ENCODE measurements at regions not wholly inside any gene's neighbourhood (a gene's known extent, or its start where the extent isn't known, plus 50 kb on each side); places are given as distances from the start of the nearest gene placed in this dataset.
"Not testable (repeated sequence)": the region's sequence is repeated elsewhere in the genome, so short reads cannot be mapped to it uniquely, and the experiment has no call there.

DNA sequence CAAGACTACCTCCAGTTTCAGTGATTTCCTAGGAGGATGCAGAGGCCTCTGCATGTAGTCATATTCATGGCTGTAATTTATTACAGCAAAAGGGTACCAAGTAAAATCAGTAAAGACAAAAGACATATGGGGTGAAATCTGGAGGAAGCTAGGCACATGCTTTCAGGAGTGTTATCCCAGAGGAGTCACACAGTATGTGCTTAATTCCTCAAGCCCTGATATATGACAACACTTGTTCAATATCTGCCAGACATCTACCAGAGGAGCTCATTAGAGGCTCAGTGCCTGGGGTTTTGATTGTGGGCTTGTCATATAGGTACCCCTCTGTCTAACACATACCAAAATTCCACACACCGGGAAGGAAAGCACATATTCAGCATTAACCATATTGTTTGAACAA, 283.8 kb downstream of the CXCL12 start:
- Mint-ChIP-seq H3K4me1 (ENCODE audit: low read depth) (no peaks in the 10 kb centered on the region), H3K27me3 (ENCODE audit: low read depth) (no peaks in the 10 kb centered on the region), H3K36me3 (ENCODE audit: insufficient read depth) (no peaks in the 10 kb centered on the region), H3K4me3 (no peak overlapping the region), H3K9me3 (no peaks in the 10 kb centered on the region)
- no peak for DNase-seq
- no peak for ATAC-seq

DNA sequence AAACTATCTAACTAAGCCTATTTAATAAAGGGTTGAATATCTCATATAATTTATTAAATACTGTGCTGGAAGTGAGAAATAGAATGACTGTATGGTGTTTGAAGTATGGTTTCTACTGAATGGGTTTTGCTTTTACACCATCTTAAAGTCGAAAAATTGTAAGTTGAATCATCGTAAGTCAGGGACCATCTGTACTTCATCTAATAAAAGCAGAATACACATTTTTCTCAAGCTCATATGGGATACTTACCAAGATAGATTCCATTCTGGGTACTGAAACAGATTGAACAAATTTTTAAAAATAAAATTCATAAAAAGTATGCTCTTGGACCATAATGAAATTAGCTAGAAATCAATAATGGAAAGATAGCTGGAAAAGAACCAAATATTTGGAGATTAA, 285.4 kb downstream of the CXCL12 start:
- H3K9me3 Mint-ChIP-seq: peaks cover 6% of the 10 kb centered on the region
- no peaks in the 10 kb centered on the region for H3K36me3 Mint-ChIP-seq (ENCODE audit: insufficient read depth)
- H3K27me3 Mint-ChIP-seq (ENCODE audit: low read depth): no peaks in the 10 kb centered on the region
- no peak for ATAC-seq
- no peak overlapping the region for H3K4me3 Mint-ChIP-seq
- no peaks in the 10 kb centered on the region for H3K4me1 Mint-ChIP-seq (ENCODE audit: low read depth)
- no peak for DNase-seq

DNA sequence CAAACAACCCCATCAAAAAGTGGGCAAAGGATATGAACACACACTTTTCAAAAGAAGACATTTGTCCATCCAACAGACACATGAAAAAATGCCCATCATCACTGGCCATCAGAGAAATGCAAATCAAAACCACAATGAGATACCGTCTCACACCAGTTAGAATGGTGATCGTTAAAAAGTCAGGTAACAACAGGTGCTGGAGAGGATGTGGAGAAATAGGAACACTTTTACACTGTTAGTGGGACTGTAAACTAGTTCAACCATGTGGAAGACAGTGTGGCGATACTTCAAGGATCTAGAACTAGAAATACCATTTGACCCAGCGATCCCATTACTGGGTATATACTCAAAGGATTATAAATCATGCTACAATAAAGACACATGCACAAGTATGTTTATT, 288.7 kb downstream of the CXCL12 start:
- DNase-seq; H3K27me3 Mint-ChIP-seq (ENCODE audit: low read depth); ATAC-seq; H3K4me1 Mint-ChIP-seq (ENCODE audit: low read depth); H3K4me3 Mint-ChIP-seq; H3K36me3 Mint-ChIP-seq (ENCODE audit: insufficient read depth); H3K9me3 Mint-ChIP-seq: not testable (repeated sequence)

DNA sequence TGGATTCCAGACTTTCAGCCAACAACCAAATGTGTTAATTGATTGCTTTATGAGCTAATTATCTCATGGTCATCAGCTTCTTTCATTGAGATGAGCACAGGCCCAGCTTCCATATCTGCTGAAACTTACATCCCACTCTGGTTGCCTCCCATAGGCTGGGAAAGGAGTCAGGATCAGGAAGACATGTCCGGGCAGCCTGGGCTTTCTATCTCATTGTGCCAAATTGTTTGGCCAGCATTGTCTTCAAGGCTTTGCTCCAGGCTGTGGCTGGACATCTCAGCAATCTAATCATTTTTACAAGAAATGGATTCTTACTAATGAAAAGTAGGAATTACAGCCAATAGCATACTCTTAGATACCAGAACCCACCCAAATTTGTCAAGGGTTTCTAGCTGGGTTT, 295.2 kb downstream of the CXCL12 start:
- H3K9me3 Mint-ChIP-seq: no peaks in the 10 kb centered on the region
- no peak for ATAC-seq
- H3K4me3 Mint-ChIP-seq: no peak overlapping the region
- DNase-seq: no peak
- no peaks in the 10 kb centered on the region for H3K36me3 Mint-ChIP-seq (ENCODE audit: insufficient read depth)
- peaks cover 17% of the 10 kb centered on the region for H3K27me3 Mint-ChIP-seq (ENCODE audit: low read depth)
- no peaks in the 10 kb centered on the region for H3K4me1 Mint-ChIP-seq (ENCODE audit: low read depth)

DNA sequence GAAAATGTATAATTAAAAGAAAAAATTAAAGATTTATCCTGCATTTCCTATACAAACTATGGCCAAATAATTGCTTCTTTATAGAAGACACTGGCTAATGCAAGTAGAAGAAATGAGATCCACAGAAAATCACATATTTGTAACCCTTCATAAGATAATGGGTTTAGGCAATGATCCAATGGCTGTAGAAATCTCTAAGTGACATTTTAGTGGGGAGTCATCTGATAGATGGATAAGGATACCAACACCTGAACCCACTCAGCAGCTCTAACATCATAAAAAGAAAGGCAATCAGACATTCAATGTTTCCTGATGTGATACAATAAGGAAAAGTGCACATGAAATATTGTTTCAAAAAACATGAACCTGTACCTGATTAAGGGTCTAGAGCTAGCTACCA, 297.5 kb downstream of the CXCL12 start:
- peaks cover 18% of the 10 kb centered on the region for H3K27me3 Mint-ChIP-seq (ENCODE audit: low read depth)
- no peak overlapping the region for H3K4me3 Mint-ChIP-seq
- ATAC-seq: no peak
- no peak for DNase-seq
- no peaks in the 10 kb centered on the region for H3K36me3 Mint-ChIP-seq (ENCODE audit: insufficient read depth)
- H3K4me1 Mint-ChIP-seq (ENCODE audit: low read depth): no peaks in the 10 kb centered on the region
- H3K9me3 Mint-ChIP-seq: no peaks in the 10 kb centered on the region

DNA sequence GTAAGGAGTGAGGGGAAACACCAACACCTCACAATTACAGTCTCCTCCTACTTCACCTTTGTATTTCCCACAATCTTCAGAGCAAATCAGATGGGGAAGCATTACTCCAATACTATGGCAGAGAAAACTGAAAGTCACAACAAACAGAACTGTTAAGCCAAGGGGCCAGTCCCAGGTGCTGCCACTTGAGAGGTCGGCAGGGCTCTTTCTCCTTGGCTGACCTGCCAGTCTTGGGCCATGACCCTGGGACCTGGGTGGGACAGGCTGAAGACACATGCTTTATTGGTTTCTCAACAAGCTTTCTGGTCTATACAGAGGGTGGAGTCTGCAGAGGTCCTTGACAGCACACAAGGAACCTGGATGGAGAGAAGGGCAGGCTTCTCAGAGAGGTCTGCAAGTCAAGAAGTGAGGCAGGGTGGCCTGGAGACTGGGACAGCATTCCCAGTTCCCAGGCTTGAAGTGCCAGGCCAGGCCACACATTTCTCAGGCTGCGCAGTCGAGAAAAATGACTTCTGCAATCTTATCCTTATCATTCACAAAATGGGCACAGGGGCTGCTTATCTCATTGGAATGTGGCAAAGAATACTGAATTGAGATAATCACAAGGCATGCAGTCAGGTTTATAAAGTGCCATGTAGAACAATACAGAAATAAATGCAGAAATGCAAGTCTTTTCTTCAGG, 301.0 kb downstream of the CXCL12 start:
- Mint-ChIP-seq H3K36me3 (ENCODE audit: insufficient read depth) (no peaks in the 10 kb centered on the region), H3K27me3 (ENCODE audit: low read depth) (peaks cover 20% of the 10 kb centered on the region), H3K9me3 (no peaks in the 10 kb centered on the region), H3K4me3 (no peak overlapping the region), H3K4me1 (ENCODE audit: low read depth) (no peaks in the 10 kb centered on the region)
- ATAC-seq (no peak), DNase-seq (no peak)

DNA sequence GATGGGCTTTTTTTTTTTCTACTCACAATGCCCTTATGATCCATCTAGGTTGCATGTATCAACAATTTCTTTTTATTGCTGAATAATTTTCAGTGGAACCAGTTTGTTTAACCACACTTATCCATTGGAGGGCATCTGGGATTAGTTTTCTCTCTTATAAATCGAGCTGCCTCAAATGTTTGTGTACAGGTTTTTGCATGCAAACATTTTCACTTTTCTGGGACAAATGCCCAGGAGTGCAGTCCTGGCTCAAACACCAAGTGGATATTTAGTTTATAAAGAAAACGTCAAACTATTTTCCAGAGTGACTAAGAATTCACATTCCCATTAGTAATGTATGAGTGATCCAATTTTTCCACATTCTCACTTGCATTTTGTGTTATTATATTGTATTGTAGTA, 313.4 kb downstream of the CXCL12 start:
- ATAC-seq (no peak), DNase-seq (no peak)
- Mint-ChIP-seq H3K4me3 (no peak overlapping the region), H3K4me1 (ENCODE audit: low read depth) (no peaks in the 10 kb centered on the region), H3K36me3 (ENCODE audit: insufficient read depth) (no peaks in the 10 kb centered on the region), H3K9me3 (no peaks in the 10 kb centered on the region), H3K27me3 (ENCODE audit: low read depth) (peaks cover 2% of the 10 kb centered on the region)

DNA sequence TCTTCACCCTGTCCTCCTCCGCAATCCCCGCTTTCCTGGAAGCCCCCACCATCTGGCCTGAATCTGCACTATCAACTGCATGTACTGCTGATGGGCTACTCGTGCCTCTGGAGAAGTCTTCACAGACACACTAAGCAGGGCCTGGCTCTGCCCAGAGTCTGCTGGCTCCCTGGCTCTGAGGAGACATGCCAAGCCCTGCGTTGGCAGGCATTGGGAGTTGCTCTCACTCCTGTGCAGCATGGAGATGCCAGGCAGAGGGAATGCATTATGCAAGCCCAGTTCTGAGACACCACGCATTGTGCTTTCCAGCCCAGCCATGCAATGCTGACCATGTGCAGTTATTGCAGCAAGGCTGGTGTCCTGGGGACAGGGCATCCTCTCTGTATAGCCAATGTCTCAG, 314.6 kb downstream of the CXCL12 start:
- DNase-seq (no peak), ATAC-seq (no peak)
- Mint-ChIP-seq H3K36me3 (ENCODE audit: insufficient read depth) (no peaks in the 10 kb centered on the region), H3K4me1 (ENCODE audit: low read depth) (no peaks in the 10 kb centered on the region), H3K4me3 (no peak overlapping the region), H3K27me3 (ENCODE audit: low read depth) (peaks cover 2% of the 10 kb centered on the region), H3K9me3 (no peaks in the 10 kb centered on the region)

DNA sequence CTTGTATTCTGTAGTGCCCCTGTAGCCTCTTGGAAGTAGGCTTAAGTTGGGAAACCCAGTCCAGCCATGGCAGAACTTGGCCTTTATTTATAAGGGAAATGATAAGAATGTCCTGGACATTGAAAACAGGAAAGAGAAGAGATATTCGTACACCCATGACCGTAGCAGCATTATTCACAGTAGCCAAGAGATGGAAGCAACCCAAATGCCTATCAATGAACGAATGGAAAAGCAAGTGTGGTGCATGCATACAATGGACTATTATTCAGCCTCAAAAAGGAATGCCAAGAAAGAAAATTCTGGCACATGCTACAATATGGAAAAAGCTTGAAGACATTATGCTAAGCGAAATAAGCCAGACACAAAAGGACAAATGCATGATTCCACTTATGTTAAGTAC, 315.3 kb downstream of the CXCL12 start:
- DNase-seq (no peak), ATAC-seq (no peak)
- no peaks in the 10 kb centered on the region for H3K27me3 Mint-ChIP-seq (ENCODE audit: low read depth)
- no peaks in the 10 kb centered on the region for H3K9me3 Mint-ChIP-seq
- H3K4me3 Mint-ChIP-seq: no peak overlapping the region
- no peaks in the 10 kb centered on the region for H3K36me3 Mint-ChIP-seq (ENCODE audit: insufficient read depth)
- H3K4me1 Mint-ChIP-seq (ENCODE audit: low read depth): no peaks in the 10 kb centered on the region

DNA sequence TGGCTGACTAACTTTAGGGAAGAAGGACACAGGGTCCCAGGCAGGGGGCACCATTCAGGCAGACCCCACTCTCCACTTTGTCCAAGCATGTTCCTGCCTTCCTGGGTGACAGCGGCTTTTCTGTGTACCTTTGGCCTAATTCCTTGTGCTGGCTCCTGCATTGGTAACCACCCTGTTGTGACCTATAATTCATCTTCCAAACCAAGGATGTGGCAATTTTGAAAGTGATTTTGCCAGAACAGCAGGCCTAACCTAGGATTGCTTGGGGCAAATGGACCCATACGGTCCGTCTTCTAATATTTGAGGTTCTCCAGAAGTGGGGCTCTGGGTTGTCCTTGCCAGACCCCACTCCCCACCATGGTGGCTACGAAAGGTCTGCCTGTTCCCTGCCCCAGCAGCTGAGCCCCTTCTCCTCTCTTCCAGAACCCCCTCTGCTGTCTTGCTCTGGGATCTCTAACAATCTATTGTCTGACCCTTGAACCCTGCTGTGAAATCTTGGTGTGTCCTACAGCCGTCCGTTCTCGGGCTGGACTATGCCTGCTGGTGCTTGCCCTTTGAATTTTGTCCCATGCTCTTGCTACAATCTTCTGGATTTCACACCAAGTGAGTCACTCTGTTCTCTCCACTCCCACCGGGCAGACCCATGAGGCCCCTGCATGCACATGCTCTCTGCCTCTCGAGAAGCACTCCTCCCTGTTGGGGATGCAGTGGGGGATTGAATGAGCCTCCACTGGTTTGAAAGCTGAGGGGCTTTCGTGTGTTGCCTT, 316.0 kb downstream of the CXCL12 start:
- Mint-ChIP-seq H3K4me1 (ENCODE audit: low read depth) (no peaks in the 10 kb centered on the region), H3K27me3 (ENCODE audit: low read depth) (no peaks in the 10 kb centered on the region), H3K36me3 (ENCODE audit: insufficient read depth) (no peaks in the 10 kb centered on the region), H3K9me3 (no peaks in the 10 kb centered on the region), H3K4me3 (no peak overlapping the region)
- no peak for DNase-seq
- no peak for ATAC-seq

DNA sequence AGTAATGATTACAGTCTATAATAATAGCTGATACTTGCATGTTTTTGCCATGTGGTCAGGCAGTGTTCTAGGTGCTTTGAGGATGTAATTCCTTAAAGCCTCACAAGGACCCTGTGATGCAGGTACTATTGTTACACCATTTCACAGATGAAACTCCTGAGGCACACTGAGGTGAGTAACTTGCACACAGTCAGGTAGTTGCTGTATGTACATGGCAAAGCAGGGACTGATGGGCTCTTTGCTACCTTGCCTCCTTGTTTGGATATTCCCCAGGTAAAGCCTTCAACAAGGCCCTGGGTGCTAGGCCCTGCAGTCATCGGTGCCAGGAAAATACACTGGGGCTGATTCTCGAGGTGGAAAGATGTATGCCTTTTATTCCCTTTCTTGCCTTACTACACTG, 317.5 kb downstream of the CXCL12 start:
- Mint-ChIP-seq H3K4me1 (ENCODE audit: low read depth) (no peaks in the 10 kb centered on the region), H3K27me3 (ENCODE audit: low read depth) (no peaks in the 10 kb centered on the region), H3K36me3 (ENCODE audit: insufficient read depth) (no peaks in the 10 kb centered on the region), H3K4me3 (no peak overlapping the region), H3K9me3 (no peaks in the 10 kb centered on the region)
- DNase-seq: no peak
- ATAC-seq: no peak

DNA sequence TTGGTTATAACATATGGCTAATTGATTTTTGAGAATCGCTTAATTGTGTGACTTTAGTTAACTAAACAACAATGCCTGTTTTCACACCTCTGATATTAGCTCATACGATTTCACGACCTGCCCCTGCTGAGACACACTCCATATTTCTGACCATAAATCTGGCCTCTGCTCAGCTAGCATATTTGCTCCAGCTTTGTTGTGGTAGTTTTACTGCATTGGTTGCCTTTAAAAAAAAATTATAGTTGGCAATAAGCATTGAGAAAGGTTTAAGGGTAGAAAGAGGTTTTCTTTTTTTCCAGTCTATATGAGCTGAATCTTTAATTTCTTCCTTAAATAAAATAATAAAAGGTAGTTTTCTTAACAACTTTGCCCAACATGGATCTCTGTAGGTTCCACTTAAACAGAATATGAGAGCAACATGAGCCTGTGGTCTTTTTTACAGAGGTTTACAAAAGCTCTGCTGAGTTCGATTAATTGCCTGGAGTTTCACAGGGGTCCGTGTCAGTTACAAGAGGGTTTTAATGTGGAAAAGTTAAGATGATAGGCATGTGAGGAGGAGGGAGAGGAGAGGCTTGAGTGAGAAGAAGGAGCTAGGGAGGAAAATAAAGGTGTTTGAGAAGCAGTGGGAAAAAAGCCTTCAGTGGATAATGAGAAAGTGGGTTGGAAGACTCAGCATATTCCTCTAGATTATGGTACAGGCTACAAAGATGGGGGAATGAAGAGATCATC, 318.2 kb downstream of the CXCL12 start:
- no peaks in the 10 kb centered on the region for H3K27me3 Mint-ChIP-seq (ENCODE audit: low read depth)
- H3K4me1 Mint-ChIP-seq (ENCODE audit: low read depth): no peaks in the 10 kb centered on the region
- H3K9me3 Mint-ChIP-seq: no peaks in the 10 kb centered on the region
- no peaks in the 10 kb centered on the region for H3K36me3 Mint-ChIP-seq (ENCODE audit: insufficient read depth)
- DNase-seq (no peak), ATAC-seq (no peak)
- no peak overlapping the region for H3K4me3 Mint-ChIP-seq

DNA sequence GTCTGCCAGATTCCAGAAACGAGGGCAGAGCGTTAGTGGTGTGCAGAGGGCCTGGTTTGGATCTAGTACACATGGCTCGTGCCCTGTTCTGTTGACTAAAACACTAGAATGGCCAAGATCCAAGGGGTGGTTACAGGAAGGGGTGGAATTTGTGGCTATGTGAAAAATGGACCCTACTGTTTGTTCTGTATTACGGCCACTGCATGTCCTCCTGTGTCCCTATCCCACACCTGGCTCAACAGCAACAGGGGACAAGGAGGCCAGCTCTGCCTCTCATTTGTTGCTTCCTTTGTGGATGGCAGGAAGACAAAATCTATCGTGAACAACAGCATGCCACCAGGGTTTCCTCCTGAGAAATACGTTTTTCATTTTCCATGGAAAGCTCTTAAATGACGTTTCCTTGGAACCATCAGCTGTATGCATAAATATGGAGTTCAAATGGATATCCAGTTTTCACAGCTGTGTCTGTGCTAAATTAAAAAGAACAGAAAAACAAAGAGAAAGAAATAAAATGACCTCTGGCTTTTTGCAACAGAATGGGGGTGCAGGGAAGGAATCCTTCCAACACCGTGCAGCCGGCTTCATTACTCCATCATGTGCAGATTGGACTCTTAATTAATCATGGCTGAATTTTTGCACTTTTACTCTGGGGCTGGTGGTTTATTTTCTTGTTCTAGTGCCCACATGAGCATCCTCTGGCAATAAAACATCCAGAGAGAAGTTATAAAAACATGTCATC, 318.9 kb downstream of the CXCL12 start:
- DNase-seq (no peak), ATAC-seq (no peak)
- Mint-ChIP-seq H3K9me3 (no peaks in the 10 kb centered on the region), H3K27me3 (ENCODE audit: low read depth) (no peaks in the 10 kb centered on the region), H3K4me1 (ENCODE audit: low read depth) (no peaks in the 10 kb centered on the region), H3K36me3 (ENCODE audit: insufficient read depth) (no peaks in the 10 kb centered on the region), H3K4me3 (no peak overlapping the region)

DNA sequence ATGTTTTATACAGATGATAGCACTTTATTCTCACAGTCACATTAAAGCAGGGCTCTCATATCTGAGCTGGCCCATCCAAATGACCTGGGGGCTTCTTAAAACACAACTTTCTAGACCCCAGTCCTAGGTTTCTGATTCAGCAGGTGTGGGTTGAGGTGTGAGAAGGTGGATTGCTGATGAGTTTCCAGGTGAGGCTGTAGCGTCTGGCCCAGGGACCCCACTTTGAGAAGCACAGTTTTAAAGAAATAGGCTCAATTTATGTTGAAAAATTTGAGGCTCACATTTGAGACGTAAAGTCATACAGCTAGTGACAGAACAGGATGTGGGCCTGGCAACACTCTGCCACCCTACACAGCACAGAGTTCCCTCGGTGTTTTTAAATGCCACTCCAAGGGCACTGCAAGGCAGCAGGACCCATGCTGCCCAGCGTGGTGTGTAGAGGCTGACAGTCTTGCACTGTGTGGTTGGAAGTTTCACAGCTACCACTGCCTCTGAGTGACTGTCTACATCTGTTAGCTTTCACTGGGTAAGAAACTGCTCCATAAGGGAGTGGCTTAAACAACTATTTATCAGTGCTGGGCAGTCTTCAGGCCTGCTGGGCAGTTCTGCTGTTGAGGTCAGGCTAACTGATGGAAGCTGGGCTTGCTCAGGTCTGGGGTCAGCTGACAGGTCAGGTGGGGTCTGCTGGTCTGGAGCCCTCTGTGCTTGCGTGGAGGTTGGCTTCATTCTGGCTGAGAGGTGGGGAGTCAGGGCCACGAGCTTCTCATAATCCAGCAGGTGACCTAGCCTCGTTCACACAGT, 319.7 kb downstream of the CXCL12 start:
- Mint-ChIP-seq H3K4me1 (ENCODE audit: low read depth) (no peaks in the 10 kb centered on the region), H3K9me3 (no peaks in the 10 kb centered on the region), H3K36me3 (ENCODE audit: insufficient read depth) (no peaks in the 10 kb centered on the region), H3K4me3 (no peak overlapping the region), H3K27me3 (ENCODE audit: low read depth) (no peaks in the 10 kb centered on the region)
- no peak for DNase-seq
- ATAC-seq: no peak
